Activated B cell treated with CpG ODN at 0.5 μM for 24 hours (primary cell): ENCODE measurements at regions not wholly inside any gene's neighbourhood (a gene's known extent, or its start where the extent isn't known, plus 50 kb on each side); places are given as distances from the start of the nearest gene placed in this dataset.

Experiments used
- ATAC-seq: fragments of 200-7000 bp; cut with Tn5 transposase; one replicate; pipeline ENCODE4 v1.10.0; 2021; ENCODE audit warnings: low read depth, mild to moderate bottlenecking, moderate library complexity
- CTCF ChIA-PET: fragments of 350-600 bp; sonication (Branson Sonifier 250); formaldehyde crosslinking; loops from one replicate; lab custom pipeline; 2021; ENCODE audit warnings: antibody characterized with exemption; lab: Charles Lee
- POLR2A ChIA-PET: fragments of 350-600 bp; sonication (Branson Sonifier 250); formaldehyde crosslinking; loops from one replicate; lab custom pipeline; 2021; ENCODE audit warnings: antibody characterized with exemption; lab: Charles Lee
- DNase-seq: peaks from one replicate; pipeline ENCODE4 v3.0.0; 2022
- H3K27ac Mint-ChIP-seq: one replicate; pipeline ENCODE4 v1.8.0; 2020; ENCODE audit warnings: mixed read lengths
- H3K27me3 Mint-ChIP-seq: one replicate; pipeline ENCODE4 v1.8.0; 2021; ENCODE audit warnings: mixed read lengths
- H3K36me3 Mint-ChIP-seq: one replicate; pipeline ENCODE4 v1.8.0; 2021; ENCODE audit warnings: low read depth, mixed read lengths
- H3K4me1 Mint-ChIP-seq: one replicate; pipeline ENCODE4 v1.8.0; 2021; ENCODE audit warnings: mixed read lengths
- H3K4me3 Mint-ChIP-seq: one replicate; pipeline ENCODE4 v1.8.0; 2020; ENCODE audit warnings: mild to moderate bottlenecking, mixed read lengths
- H3K9me3 Mint-ChIP-seq: one replicate; pipeline ENCODE4 v1.8.0; 2020; ENCODE audit warnings: mixed read lengths
- CTCF ChIP-seq: fragments of 200-600 bp; IDR thresholded peaks from one replicate; pipeline ENCODE4 v1.8.0; 2022; ENCODE audit warnings: antibody characterized with exemption, mild to moderate bottlenecking
- intact Hi-C: fragments of 100-400 bp; cut with micrococcal nuclease; formaldehyde crosslinking; loops from one replicate; pipeline ENCODE4 v1.15.1; 2024

- H3K9me3 Mint-ChIP-seq = no peaks in the 10 kb centered on the region
- no peaks in the 10 kb centered on the region for H3K4me1 Mint-ChIP-seq
- H3K27ac Mint-ChIP-seq = no peak overlapping the region
- ATAC-seq (no peak), DNase-seq (no peak)
- H3K36me3 Mint-ChIP-seq = no peaks in the 10 kb centered on the region
- POLR2A ChIA-PET = no interaction called here
- no peaks in the 10 kb centered on the region for H3K27me3 Mint-ChIP-seq
- intact Hi-C loops = no loop called here
- CTCF ChIA-PET = no interaction called here
- no peak for TF ChIP-seq CTCF
- H3K4me3 Mint-ChIP-seq = no peak overlapping the region
These were observed 183.5 kb downstream of the HNMT start for GRCh38 chr2:138147796-138148195.

- ATAC-seq (no peak), DNase-seq (no peak)
- Mint-ChIP-seq H3K9me3 (no peaks in the 10 kb centered on the region), H3K4me3 (no peak overlapping the region), H3K27ac (no peak overlapping the region), H3K27me3 (no peaks in the 10 kb centered on the region), H3K4me1 (no peaks in the 10 kb centered on the region), H3K36me3 (no peaks in the 10 kb centered on the region)
- TF ChIP-seq CTCF = no peak
- POLR2A ChIA-PET = no interaction called here
- CTCF ChIA-PET = no interaction called here
- intact Hi-C loops = no loop called here
These were observed 191.0 kb downstream of the HNMT start for GRCh38 chr2:138155304-138155703.

- Mint-ChIP-seq H3K4me1 (no peaks in the 10 kb centered on the region), H3K36me3 (no peaks in the 10 kb centered on the region), H3K4me3 (no peak overlapping the region), H3K27me3 (no peaks in the 10 kb centered on the region), H3K27ac (no peak overlapping the region), H3K9me3 (no peaks in the 10 kb centered on the region)
- no peak for TF ChIP-seq CTCF
- ATAC-seq = no peak
- CTCF ChIA-PET = no interaction called here
- intact Hi-C loops = no loop called here
- POLR2A ChIA-PET = no interaction called here
- no peak for DNase-seq
These were observed 193.1 kb downstream of the HNMT start for GRCh38 chr2:138157372-138157771.

- Mint-ChIP-seq H3K27me3 (no peaks in the 10 kb centered on the region), H3K36me3 (no peaks in the 10 kb centered on the region), H3K9me3 (peaks cover 7% of the 10 kb centered on the region), H3K4me1 (no peaks in the 10 kb centered on the region), H3K27ac (no peak overlapping the region), H3K4me3 (no peak overlapping the region)
- ChIA-PET POLR2A (no interaction called here), CTCF (no interaction called here)
- DNase-seq = no peak
- ATAC-seq = no peak
- no peak for TF ChIP-seq CTCF
- intact Hi-C loops = no loop called here
These were observed 206.2 kb downstream of the HNMT start for GRCh38 chr2:138170485-138170884.

- no peak for ATAC-seq
- H3K27me3 Mint-ChIP-seq = no peaks in the 10 kb centered on the region
- no peaks in the 10 kb centered on the region for H3K4me1 Mint-ChIP-seq
- intact Hi-C loops = no loop called here
- H3K9me3 Mint-ChIP-seq = peaks cover 7% of the 10 kb centered on the region
- H3K27ac Mint-ChIP-seq = no peak overlapping the region
- no peak for TF ChIP-seq CTCF
- ChIA-PET POLR2A (no interaction called here), CTCF (no interaction called here)
- no peak overlapping the region for H3K4me3 Mint-ChIP-seq
- no peak for DNase-seq
- H3K36me3 Mint-ChIP-seq = no peaks in the 10 kb centered on the region
These were observed 207.0 kb downstream of the HNMT start for GRCh38 chr2:138171244-138171643.
